ENCODE measurements at regions not wholly inside any gene's neighbourhood (a gene's known extent, or its start where the extent isn't known, plus 50 kb on each side); places are given as distances from the start of the nearest gene placed in this dataset.

DNA sequence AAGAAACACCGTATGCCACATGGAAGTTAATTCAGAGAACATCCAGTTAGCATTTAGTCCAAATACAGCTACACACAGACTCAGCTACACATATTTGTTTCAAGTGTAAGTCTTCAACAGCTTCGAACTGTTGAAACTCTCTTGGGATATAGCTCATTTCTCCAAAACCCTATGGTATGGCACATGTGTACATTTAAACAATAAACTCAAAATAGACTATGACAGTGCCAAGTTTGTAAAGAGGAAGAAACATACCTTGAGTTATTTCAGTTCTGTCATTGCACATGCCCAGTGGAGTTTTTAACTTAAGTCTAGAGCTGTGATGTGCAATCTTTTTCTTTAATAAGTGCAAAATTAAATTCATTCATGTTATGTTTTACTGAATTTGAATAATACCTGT, 155.1 kb upstream of the RAI14 start:
- no peaks in the 10 kb centered on the region for H3K9me3 Mint-ChIP-seq
- H3K4me3 Mint-ChIP-seq = no peak overlapping the region
- peaks cover 51% of the 10 kb centered on the region for H3K27me3 Mint-ChIP-seq
- peaks cover 14% of the 10 kb centered on the region for H3K4me1 Mint-ChIP-seq (ENCODE audit: low read depth)
- H3K27ac Mint-ChIP-seq = no peak overlapping the region
- DNase-seq = no peak
- no peaks in the 10 kb centered on the region for H3K36me3 Mint-ChIP-seq (ENCODE audit: low read depth)

DNA sequence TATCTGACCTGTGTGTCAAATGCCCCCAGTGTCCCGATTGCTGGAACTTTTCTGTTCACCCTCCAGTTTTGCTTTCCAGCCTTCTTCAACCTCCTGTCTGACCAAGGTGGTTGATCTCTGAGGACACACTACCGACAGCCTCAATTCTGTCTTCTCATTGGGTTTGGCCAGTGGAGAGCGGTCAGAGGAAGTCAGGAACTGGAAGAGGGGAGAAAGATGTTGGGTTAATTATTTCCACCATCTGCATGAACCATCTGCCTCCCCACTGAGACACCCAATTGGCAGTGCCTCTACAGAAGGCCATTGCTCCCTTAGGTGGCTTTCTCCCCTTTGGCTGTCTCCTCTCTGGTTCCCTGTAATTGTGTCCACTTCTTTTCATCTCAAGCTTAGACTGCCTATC, 154.3 kb upstream of the RAI14 start:
- Mint-ChIP-seq H3K4me3 (no peak overlapping the region), H3K9me3 (no peaks in the 10 kb centered on the region), H3K36me3 (ENCODE audit: low read depth) (no peaks in the 10 kb centered on the region), H3K27me3 (peaks cover 50% of the 10 kb centered on the region), H3K27ac (no peak overlapping the region), H3K4me1 (ENCODE audit: low read depth) (peaks cover 14% of the 10 kb centered on the region)
- no peak for DNase-seq

DNA sequence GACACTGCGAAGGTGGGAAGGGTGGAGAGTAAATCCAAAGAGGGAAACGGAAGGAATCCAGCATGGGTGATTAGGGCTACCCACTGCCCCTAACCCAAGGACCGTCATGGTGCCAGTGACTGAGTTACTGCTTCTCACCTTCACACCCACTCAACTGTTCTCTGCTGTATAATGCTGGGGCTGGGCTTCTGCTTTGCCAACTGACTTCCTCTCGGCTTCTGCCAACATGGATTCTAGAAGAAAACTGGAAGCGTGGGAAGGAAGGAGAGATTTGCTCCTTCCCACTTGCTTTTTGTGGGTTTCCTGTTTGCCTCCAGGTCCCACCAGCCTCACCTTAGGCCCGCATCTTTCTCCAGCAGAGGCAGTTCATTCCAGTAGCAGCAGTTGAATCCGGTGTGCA, 153.5 kb upstream of the RAI14 start:
- peaks cover 14% of the 10 kb centered on the region for H3K4me1 Mint-ChIP-seq (ENCODE audit: low read depth)
- H3K36me3 Mint-ChIP-seq (ENCODE audit: low read depth) = no peaks in the 10 kb centered on the region
- no peak for DNase-seq
- no peaks in the 10 kb centered on the region for H3K9me3 Mint-ChIP-seq
- H3K27ac Mint-ChIP-seq = no peak overlapping the region
- H3K27me3 Mint-ChIP-seq = peaks cover 47% of the 10 kb centered on the region
- H3K4me3 Mint-ChIP-seq = no peak overlapping the region

DNA sequence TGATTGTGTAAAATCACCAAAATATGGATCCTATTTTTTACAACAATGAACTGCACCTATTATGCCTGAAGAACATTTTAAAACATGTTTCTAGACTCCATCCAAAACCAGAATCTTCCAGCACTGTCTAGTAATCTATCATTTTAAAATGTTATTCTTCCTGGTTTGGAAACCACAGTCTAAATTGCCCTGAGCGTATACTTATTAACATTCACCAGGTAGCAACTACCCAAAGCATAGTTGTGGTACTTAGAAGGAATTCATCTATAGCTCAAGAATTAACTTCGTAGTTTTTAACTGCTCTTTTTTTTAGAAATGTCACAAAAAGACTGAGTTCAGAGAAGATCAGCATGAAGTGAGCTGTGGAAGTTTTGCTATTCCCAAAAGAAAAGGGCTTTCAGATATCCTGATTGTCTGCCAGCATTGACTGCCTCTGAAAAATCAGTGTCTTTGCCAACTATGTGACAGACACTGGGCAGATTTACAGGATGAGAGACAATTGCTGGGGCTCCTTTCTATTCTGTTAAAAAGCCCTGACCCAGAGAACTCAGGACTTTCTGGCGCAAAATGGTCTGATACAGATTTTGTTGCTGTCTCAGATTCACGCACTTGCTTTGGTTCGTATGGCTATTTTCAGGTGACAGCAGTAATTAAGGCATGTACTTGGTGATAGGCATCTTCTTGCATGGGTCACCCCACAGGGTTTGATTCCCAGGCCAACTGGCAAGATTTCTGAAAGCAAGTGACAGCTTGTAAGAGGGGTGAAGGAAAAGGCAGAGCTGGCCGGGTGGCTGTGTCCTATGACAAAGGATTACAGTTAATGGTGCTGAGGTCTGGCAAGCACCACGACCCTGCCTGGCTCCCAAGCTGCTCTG, 152.5 kb upstream of the RAI14 start:
- Mint-ChIP-seq H3K27me3 (peaks cover 58% of the 10 kb centered on the region), H3K4me1 (ENCODE audit: low read depth) (peaks cover 10% of the 10 kb centered on the region), H3K9me3 (no peaks in the 10 kb centered on the region), H3K36me3 (ENCODE audit: low read depth) (no peaks in the 10 kb centered on the region), H3K4me3 (no peak overlapping the region), H3K27ac (no peak overlapping the region)
- no peak for DNase-seq

DNA sequence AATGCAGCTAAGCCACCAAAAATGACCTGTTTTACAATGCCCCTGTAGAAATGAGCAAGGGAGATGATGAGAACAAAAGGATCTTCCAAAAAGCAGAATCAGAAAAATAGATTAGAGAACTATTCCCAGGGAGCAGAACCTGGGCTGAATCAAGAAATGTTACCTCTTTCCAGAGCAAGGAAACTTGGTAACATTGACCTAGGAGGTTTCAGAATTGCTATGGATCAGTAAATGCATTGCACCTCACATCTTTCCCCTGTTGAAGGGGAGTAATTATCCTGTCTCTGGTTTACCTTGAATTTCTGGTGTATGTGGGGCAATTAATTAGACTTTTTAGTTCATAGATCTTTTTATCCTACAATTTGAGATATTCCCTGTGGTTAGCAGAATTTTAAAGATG, 151.2 kb upstream of the RAI14 start:
- no peaks in the 10 kb centered on the region for H3K36me3 Mint-ChIP-seq (ENCODE audit: low read depth)
- peaks cover 61% of the 10 kb centered on the region for H3K27me3 Mint-ChIP-seq
- H3K4me1 Mint-ChIP-seq (ENCODE audit: low read depth) = no peaks in the 10 kb centered on the region
- no peaks in the 10 kb centered on the region for H3K9me3 Mint-ChIP-seq
- no peak for DNase-seq
- no peak overlapping the region for H3K4me3 Mint-ChIP-seq
- no peak overlapping the region for H3K27ac Mint-ChIP-seq

DNA sequence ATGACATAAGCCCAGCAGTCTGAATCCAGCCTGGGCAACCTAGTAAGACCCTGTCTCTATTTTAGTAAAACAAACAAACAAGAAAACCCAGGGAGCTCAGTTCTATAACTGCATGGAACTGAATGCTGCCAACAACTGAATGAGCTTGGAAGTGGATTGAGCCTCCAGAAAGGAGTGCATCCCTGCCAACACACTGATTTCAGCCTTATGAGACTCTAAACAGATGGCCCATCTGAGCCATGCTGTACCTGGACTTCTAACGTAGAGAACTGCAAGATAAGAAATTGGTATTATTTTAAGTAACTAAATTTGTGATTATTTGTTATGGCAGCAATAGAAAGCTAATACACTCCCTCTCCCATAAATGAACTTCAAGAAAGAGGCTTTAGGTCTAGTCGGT, 150.4 kb upstream of the RAI14 start:
- Mint-ChIP-seq H3K4me1 (ENCODE audit: low read depth) (no peaks in the 10 kb centered on the region), H3K36me3 (ENCODE audit: low read depth) (no peaks in the 10 kb centered on the region), H3K27me3 (peaks cover 61% of the 10 kb centered on the region), H3K4me3 (no peak overlapping the region), H3K27ac (no peak overlapping the region), H3K9me3 (no peaks in the 10 kb centered on the region)
- no peak for DNase-seq

DNA sequence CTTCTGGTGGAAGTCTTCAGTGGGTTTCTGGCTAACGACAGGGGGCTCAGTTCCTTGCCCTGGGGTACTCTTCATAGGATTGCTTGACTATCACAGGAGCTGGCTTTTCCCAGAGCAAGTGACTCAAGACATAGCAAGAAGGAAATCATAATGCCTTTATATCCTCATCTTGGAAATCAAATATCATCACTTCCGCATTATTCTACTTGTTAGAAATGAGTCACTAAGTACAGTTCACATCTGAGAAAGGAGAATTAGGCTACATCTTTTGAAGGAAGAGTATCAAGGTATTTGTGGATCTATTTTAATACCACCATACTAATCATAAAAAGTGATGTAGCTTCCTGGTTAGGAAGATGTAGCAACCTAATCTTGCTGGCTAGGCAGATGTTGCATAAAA, 148.2 kb upstream of the RAI14 start:
- Mint-ChIP-seq H3K4me1 (ENCODE audit: low read depth) (no peaks in the 10 kb centered on the region), H3K4me3 (no peak overlapping the region), H3K36me3 (ENCODE audit: low read depth) (no peaks in the 10 kb centered on the region), H3K9me3 (no peaks in the 10 kb centered on the region), H3K27me3 (peaks cover 59% of the 10 kb centered on the region), H3K27ac (no peak overlapping the region)
- DNase-seq = no peak

DNA sequence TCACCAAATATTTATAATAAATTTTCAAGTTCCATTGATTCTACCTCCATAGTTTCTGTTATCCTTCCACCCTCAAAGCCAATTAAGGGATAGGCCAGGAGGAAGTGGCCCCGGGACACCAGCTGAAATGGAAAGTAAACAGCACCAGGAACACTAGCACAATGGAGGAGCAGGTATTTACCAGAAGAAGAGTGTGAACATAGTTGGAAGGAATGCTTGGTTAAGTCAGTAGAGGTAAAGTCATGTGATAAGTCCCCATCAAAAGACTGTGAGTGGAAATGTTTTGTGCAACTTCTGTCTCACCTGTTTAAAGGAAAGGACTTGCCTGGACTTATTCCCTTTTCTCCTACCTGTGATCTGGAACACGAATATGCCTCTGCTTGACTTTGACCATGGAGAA, 146.7 kb upstream of the RAI14 start:
- no peak overlapping the region for H3K4me3 Mint-ChIP-seq
- no peaks in the 10 kb centered on the region for H3K9me3 Mint-ChIP-seq
- no peaks in the 10 kb centered on the region for H3K36me3 Mint-ChIP-seq (ENCODE audit: low read depth)
- DNase-seq = no peak
- peaks cover 50% of the 10 kb centered on the region for H3K27me3 Mint-ChIP-seq
- H3K27ac Mint-ChIP-seq = no peak overlapping the region
- no peaks in the 10 kb centered on the region for H3K4me1 Mint-ChIP-seq (ENCODE audit: low read depth)

DNA sequence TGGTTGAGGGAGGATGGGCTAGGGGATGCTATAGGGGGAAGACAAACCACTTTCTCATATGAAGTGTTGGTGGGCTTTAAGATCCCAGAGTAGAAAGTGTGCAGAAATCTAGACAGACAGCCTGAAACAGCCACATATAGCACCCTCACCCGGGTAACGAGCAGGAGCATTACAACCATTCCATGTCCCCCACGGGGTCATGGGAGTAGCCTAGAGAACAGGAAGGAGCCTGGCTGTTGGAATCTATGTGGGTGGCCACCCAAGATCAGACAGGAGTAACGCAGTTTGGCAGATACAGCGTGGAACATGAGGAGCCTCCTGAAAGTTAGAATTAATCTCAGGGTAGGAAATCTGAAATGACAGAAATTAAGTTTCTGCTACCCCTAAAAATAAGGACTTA, 146.1 kb upstream of the RAI14 start:
- Mint-ChIP-seq H3K27me3 (peaks cover 45% of the 10 kb centered on the region), H3K27ac (no peak overlapping the region), H3K4me3 (no peak overlapping the region), H3K9me3 (no peaks in the 10 kb centered on the region), H3K4me1 (ENCODE audit: low read depth) (no peaks in the 10 kb centered on the region), H3K36me3 (ENCODE audit: low read depth) (no peaks in the 10 kb centered on the region)
- DNase-seq = no peak

DNA sequence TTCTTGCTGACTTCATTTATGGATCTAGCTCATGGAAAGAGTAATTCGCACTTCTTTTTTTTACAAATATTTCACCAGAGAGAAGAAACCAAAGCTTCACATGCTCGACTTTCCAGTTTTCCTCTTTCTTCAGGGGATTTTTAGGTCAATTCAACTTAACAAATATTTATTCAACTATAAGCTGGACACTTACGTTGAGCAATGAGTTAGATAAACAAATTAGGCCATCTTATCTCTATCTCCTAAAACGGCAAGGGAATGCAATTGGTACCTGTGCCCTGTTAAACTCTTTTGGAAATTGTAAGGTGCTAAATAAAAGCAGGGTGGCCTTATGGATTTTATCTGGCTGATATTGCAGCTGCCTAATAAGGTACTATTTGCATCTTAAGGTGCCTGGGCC, 145.1 kb upstream of the RAI14 start:
- Mint-ChIP-seq H3K4me1 (ENCODE audit: low read depth) (no peaks in the 10 kb centered on the region), H3K4me3 (no peak overlapping the region), H3K27ac (no peak overlapping the region), H3K9me3 (no peaks in the 10 kb centered on the region), H3K36me3 (ENCODE audit: low read depth) (no peaks in the 10 kb centered on the region), H3K27me3 (peaks cover 41% of the 10 kb centered on the region)
- no peak for DNase-seq

DNA sequence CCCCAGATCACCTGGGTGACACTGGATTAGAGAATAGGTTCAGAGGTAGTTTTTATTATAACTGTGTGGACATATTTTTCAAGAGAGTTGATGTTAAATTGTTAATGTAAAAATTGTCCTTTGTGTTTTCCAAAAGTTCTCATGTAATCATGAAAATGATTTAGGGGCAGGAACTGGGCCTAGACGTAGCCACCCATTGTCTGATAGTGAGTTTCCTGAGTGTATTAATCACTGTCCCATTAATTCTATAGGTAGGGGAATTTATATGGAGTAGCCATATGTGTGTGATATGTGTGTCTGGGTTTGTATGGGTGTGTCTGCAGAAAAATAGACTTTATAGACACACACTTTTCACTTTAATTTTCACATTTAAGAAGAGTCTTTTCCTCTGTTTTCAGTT, 144.6 kb upstream of the RAI14 start:
- H3K9me3 Mint-ChIP-seq = no peaks in the 10 kb centered on the region
- H3K4me3 Mint-ChIP-seq = no peak overlapping the region
- no peaks in the 10 kb centered on the region for H3K4me1 Mint-ChIP-seq (ENCODE audit: low read depth)
- no peak for DNase-seq
- no peaks in the 10 kb centered on the region for H3K36me3 Mint-ChIP-seq (ENCODE audit: low read depth)
- peaks cover 38% of the 10 kb centered on the region for H3K27me3 Mint-ChIP-seq
- H3K27ac Mint-ChIP-seq = no peak overlapping the region

DNA sequence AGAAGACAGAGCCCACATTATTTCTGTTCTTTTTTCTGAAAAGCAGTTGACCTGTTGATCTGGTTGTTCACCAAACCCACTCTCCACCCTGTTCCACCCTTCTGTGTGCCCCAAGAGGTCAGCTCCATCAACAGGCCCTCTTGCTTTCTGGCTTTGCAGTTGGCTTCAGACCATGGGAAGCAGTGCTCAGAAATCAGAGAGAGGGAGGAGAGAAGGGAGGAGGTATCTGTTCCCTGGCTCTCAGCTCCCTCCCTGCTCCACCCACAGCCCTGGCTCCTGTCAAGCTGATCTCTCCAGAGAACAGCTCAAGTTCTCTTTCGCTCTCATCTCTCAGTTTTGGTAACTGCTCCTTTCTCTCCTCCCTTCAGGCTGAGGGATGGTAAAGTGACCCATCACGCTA, 144.2 kb upstream of the RAI14 start:
- Mint-ChIP-seq H3K36me3 (ENCODE audit: low read depth) (no peaks in the 10 kb centered on the region), H3K4me3 (no peak overlapping the region), H3K27ac (no peak overlapping the region), H3K9me3 (no peaks in the 10 kb centered on the region), H3K27me3 (peaks cover 41% of the 10 kb centered on the region), H3K4me1 (ENCODE audit: low read depth) (no peaks in the 10 kb centered on the region)
- DNase-seq = no peak

DNA sequence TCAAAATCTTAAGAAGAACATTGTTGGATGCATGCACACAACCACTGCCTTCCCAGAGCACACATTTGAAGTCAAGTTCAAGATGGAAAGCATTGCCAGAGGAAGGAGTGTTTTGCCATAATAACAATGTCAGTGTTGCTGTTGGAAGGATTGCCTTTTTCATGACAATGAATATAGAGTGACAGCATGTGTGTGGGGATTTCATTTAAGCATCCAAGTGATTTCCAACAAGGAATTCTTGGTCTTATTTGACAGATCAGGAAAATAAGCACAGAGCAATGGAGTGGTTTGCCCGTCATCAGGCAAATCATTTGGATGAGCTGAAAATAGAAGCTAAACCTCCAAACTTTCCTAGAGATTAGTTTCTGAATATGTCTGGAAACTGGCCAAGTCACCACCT, 140.0 kb upstream of the RAI14 start:
- no peak for DNase-seq
- H3K27ac Mint-ChIP-seq = no peak overlapping the region
- no peaks in the 10 kb centered on the region for H3K36me3 Mint-ChIP-seq (ENCODE audit: low read depth)
- H3K27me3 Mint-ChIP-seq = peaks cover 38% of the 10 kb centered on the region
- H3K9me3 Mint-ChIP-seq = no peaks in the 10 kb centered on the region
- H3K4me1 Mint-ChIP-seq (ENCODE audit: low read depth) = peaks cover 3% of the 10 kb centered on the region
- H3K4me3 Mint-ChIP-seq = no peak overlapping the region

DNA sequence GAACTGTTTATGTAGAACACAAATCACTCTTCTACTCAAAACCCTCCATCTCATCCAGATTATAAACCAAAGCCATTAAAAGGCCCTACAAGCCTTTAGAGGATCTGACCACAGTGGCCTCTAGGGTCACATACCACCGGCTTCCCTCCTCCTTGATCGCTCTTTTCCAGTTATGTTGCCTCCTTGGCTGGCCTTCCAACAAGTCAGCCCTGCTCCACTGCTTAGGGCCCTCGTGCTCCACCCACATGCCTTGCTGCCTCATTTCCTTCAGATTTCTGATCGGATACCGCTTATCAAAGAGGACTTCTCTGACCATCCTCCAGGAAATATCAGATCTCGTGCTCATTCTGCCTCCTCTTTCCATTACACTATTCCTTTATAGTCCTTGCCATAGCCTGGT, 139.4 kb upstream of the RAI14 start:
- Mint-ChIP-seq H3K36me3 (ENCODE audit: low read depth) (no peaks in the 10 kb centered on the region), H3K4me1 (ENCODE audit: low read depth) (peaks cover 3% of the 10 kb centered on the region), H3K4me3 (no peak overlapping the region), H3K9me3 (no peaks in the 10 kb centered on the region), H3K27me3 (peaks cover 38% of the 10 kb centered on the region), H3K27ac (no peak overlapping the region)
- DNase-seq = no peak

DNA sequence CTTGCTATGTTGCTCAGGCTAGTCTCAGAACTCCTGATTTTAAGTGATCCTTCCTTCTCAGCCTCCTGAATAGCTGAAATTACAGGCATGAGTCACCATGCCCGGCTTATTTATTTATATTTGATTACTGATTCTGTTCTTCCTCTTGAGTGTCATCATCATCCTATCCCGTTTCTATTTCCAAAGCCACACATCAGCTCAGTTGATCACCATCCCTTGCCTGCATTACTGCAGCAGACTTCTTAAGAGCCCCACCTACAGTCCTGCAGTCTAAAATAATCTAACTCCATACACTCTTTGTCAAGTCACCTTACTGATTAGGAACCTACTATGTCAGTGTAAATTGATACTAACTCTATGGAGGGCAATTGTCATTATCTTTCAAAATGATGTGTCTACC, 138.9 kb upstream of the RAI14 start:
- no peak overlapping the region for H3K27ac Mint-ChIP-seq
- no peaks in the 10 kb centered on the region for H3K9me3 Mint-ChIP-seq
- no peak for DNase-seq
- no peak overlapping the region for H3K4me3 Mint-ChIP-seq
- H3K27me3 Mint-ChIP-seq = peaks cover 34% of the 10 kb centered on the region
- no peaks in the 10 kb centered on the region for H3K36me3 Mint-ChIP-seq (ENCODE audit: low read depth)
- H3K4me1 Mint-ChIP-seq (ENCODE audit: low read depth) = peaks cover 3% of the 10 kb centered on the region
